CD4-positive, alpha-beta memory T cell (primary cell): ENCODE measurements at regions not wholly inside any gene's neighbourhood (a gene's known extent, or its start where the extent isn't known, plus 50 kb on each side); places are given as distances from the start of the nearest gene placed in this dataset.

Experiments
- CTCF ChIA-PET: fragments of 350-600 bp; sonication (Branson Sonifier 250); formaldehyde crosslinking; loops from one replicate; lab custom pipeline; 2021; ENCODE audit warnings: inconsistent platforms; ENCODE audit not compliant: partially characterized antibody; lab: Charles Lee
- POLR2A ChIA-PET: fragments of 350-600 bp; sonication (Branson Sonifier 250); formaldehyde crosslinking; loops from one replicate; lab custom pipeline; 2021; ENCODE audit not compliant: partially characterized antibody; lab: Charles Lee
- DNase-seq, 5 donors: peaks; one replicate each; pipeline versions ENCODE4 v3.0.0 to v3.0.0-alpha.2; 2020 to 2022; ENCODE audit warnings: mixed read lengths in 1 of 5
- H3K27ac ChIP-seq: one replicate; pipeline ENCODE4 v1.7.0; 2013; ENCODE audit warnings: low read depth, low read length
- H3K27me3 ChIP-seq: 2 replicates; pipeline ENCODE4 v1.7.0; 2013; ENCODE audit warnings: mild to moderate bottlenecking, low read length, moderate library complexity; ENCODE audit not compliant: insufficient read depth
- H3K36me3 ChIP-seq: 2 replicates; pipeline ENCODE4 v1.7.0; 2013; ENCODE audit warnings: mild to moderate bottlenecking, low read length, moderate library complexity; ENCODE audit not compliant: insufficient read depth
- H3K4me1 ChIP-seq: 2 replicates; pipeline ENCODE4 v1.7.0; 2013; ENCODE audit warnings: mild to moderate bottlenecking, low read length, moderate library complexity; ENCODE audit not compliant: insufficient read depth
- H3K4me3 ChIP-seq, 2 donors: one replicate each; pipeline ENCODE4 v1.7.0; 2013; ENCODE audit warnings: low read length in 2 of 2, mild to moderate bottlenecking in 1 of 2
- H3K9me3 ChIP-seq, 2 donors: one replicate each; pipeline ENCODE4 v1.7.0; 2013; ENCODE audit warnings: low read length in 2 of 2, control low read depth in 1 of 2; ENCODE audit not compliant: control insufficient read depth in 1 of 2
- H3K27ac Mint-ChIP-seq, 7 donors: one replicate each; pipeline ENCODE4 v1.8.0; 2020 to 2021; ENCODE audit warnings: mixed read lengths in 7 of 7, mild to moderate bottlenecking in 6 of 7, inconsistent platforms in 3 of 7, moderate library complexity in 3 of 7
- H3K27me3 Mint-ChIP-seq, 2 donors: one replicate each; pipeline ENCODE4 v1.8.0; 2020 to 2021; ENCODE audit warnings: mixed read lengths in 2 of 2
- H3K36me3 Mint-ChIP-seq, 2 donors: one replicate each; pipeline ENCODE4 v1.8.0; 2020 to 2021; ENCODE audit warnings: mixed read lengths in 2 of 2, inconsistent platforms in 1 of 2, mild to moderate bottlenecking in 1 of 2
- H3K4me1 Mint-ChIP-seq, 4 donors: one replicate each; pipeline ENCODE4 v1.8.0; 2020 to 2021; ENCODE audit warnings: mixed read lengths in 4 of 4, mild to moderate bottlenecking in 1 of 4
- H3K4me3 Mint-ChIP-seq, 8 donors: one replicate each; pipeline ENCODE4 v1.8.0; 2020 to 2021; ENCODE audit warnings: mixed read lengths in 8 of 8, mild to moderate bottlenecking in 7 of 8, moderate library complexity in 6 of 8, inconsistent platforms in 3 of 8
- H3K9me3 Mint-ChIP-seq, 8 donors: one replicate each; pipeline ENCODE4 v1.8.0; 2020 to 2021; ENCODE audit warnings: mixed read lengths in 8 of 8, mild to moderate bottlenecking in 5 of 8, inconsistent platforms in 3 of 8, moderate library complexity in 1 of 8
- intact Hi-C: fragments of 100-400 bp; cut with micrococcal nuclease; formaldehyde crosslinking; loops from one replicate; pipeline ENCODE4 v1.15.1; 2023

DNA sequence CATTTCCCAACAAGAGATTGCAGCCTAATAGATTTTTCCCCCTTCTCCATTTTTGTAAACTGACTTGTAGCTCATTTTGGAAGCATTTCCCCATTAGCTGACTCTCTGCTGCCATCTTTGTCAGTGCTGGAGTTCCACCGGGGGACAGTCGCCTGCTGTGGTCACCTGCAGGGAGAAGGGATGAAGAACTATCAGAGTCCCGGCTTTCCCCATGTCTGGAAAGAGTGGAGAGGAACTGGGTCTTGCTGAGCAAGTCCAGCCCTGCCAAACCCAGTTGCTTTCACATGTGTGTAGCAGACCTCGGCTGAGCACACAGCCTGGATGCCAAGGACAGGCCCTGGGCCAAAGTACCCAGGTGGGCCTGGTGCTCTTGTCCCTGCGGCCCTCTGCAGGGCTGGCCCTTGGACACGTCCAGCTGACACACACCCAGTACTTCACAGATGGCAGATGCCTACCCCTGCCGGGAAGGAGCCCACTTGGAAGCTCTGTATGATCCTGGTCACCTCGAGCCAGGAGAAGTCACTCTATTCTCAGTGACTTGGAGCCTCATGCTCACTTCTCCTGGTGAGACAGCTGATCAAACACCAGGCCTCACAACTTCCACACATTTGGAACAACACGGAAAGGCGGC, 157.3 kb upstream of the NPVF start:
- Mint-ChIP-seq H3K27ac (no peak overlapping the region), H3K4me3 (no peak overlapping the region), H3K36me3 (no peaks in the 10 kb centered on the region), H3K27me3 (peaks cover 5 to 9% of the 10 kb centered on the region in 2 donors), H3K4me1 (no peaks in the 10 kb centered on the region), H3K9me3 (peaks cover 0 to 1% (median 0%) of the 10 kb centered on the region in 8 donors)
- no peaks in the 10 kb centered on the region for H3K4me1 ChIP-seq
- intact Hi-C loops, result no loop called here
- no peak overlapping the region for H3K27ac ChIP-seq
- no peak for DNase-seq
- ChIA-PET CTCF (interaction anchor here (1.1 kb wide), 1 partner anchor 11 kb away, joined by 3 read pairs; no protein-coding TSS in a partner anchor), POLR2A (no interaction called here)
- no peak overlapping the region for H3K4me3 ChIP-seq
- no peaks in the 10 kb centered on the region for H3K36me3 ChIP-seq
- H3K9me3 ChIP-seq, result no peaks in the 10 kb centered on the region
- no peaks in the 10 kb centered on the region for H3K27me3 ChIP-seq

DNA sequence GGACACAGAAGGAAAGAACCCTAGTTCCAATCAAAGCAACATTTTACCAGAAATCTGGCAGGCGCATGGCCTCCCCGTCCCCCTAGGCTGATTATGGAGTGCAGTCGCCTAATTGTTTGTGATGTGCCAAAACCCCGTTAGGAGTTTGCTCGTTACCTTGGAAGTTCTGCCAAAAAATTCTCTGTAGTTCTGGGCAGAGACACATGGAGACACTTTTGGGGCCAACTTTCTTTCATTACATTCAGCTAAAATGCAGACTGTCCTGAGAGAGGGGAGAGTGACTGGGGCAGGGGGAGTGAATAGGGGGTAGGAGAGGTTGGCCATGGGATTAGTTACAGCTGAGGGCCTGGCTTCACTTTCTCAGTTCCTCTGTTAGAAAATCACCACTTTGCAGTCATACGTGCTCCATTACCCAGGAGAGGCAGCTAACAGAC, 158.0 kb upstream of the NPVF start:
- intact Hi-C loops, result no loop called here
- ChIA-PET POLR2A (no interaction called here), CTCF (interaction anchor here (1.1 kb wide), 1 partner anchor 10 kb away, joined by 3 read pairs; no protein-coding TSS in a partner anchor)
- no peak overlapping the region for H3K4me3 Mint-ChIP-seq
- Histone ChIP-seq H3K27me3 (no peaks in the 10 kb centered on the region), H3K9me3 (no peaks in the 10 kb centered on the region), H3K36me3 (no peaks in the 10 kb centered on the region), H3K27ac (no peak overlapping the region), H3K4me3 (no peak overlapping the region), H3K4me1 (no peaks in the 10 kb centered on the region)
- peaks cover 3 to 9% of the 10 kb centered on the region in 2 donors for H3K27me3 Mint-ChIP-seq
- H3K36me3 Mint-ChIP-seq, result no peaks in the 10 kb centered on the region
- peaks cover 0 to 1% (median 0%) of the 10 kb centered on the region in 8 donors for H3K9me3 Mint-ChIP-seq
- no peak for DNase-seq
- H3K27ac Mint-ChIP-seq, result no peak overlapping the region
- H3K4me1 Mint-ChIP-seq, result no peaks in the 10 kb centered on the region

- no peak overlapping the region for H3K27ac Mint-ChIP-seq
- Histone ChIP-seq H3K4me3 (no peak overlapping the region), H3K36me3 (no peaks in the 10 kb centered on the region), H3K27me3 (no peaks in the 10 kb centered on the region), H3K9me3 (no peaks in the 10 kb centered on the region), H3K4me1 (no peaks in the 10 kb centered on the region), H3K27ac (no peak overlapping the region)
- peaks cover 4 to 6% of the 10 kb centered on the region in 2 donors for H3K27me3 Mint-ChIP-seq
- no peaks in the 10 kb centered on the region for H3K36me3 Mint-ChIP-seq
- CTCF ChIA-PET, result interaction anchor here (1.6 to 2.7 kb wide), 2 partner anchors 128 to 176 kb away, joined by 4 to 10 read pairs; no protein-coding TSS in a partner anchor
- no peak overlapping the region for H3K4me3 Mint-ChIP-seq
- peaks cover 0 to 1% (median 0%) of the 10 kb centered on the region in 8 donors for H3K9me3 Mint-ChIP-seq
- POLR2A ChIA-PET, result no interaction called here
- no peak for DNase-seq
- H3K4me1 Mint-ChIP-seq, result no peaks in the 10 kb centered on the region
- intact Hi-C loops, result loop anchor here (1.0 kb wide), 1 partner anchor 129 kb away; no protein-coding TSS in a partner anchor
These were observed 160.4 kb upstream of the NPVF start for GRCh38 chr7:25388681-25389080.

DNA sequence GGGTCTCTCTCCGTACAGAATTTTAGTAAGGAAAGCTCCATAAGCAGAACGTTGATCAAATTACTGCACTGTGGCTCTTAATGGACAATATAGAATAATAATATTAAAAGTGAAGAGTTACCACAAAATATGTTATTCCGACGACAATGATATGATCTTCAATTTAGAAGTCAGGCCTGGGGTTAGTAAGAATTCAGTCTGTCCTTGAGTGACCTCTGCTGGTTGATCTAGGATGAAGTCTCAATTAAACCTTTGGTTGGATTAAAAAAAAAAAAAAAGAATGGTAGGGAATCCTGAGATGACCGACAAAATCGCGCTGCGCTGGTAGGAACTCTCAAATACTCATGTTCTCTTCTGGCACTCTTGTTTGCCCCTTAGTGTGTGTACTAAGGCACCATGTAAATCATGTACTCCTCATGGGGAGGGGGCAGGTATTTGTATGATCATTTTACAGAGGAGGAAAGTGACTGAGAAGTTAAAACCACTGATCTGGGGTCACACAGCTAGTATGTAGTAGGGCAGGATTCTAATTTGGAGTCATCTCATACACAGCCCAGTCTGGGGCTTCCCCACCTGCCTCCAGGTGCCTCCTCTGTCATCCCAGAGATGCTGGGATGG, 161.3 kb upstream of the NPVF start:
- ChIA-PET POLR2A (no interaction called here), CTCF (interaction anchor here (1.3 to 2.7 kb wide), 4 partner anchors 129 to 175 kb away, joined by 4 to 12 read pairs (median 7); no protein-coding TSS in a partner anchor)
- Mint-ChIP-seq H3K4me1 (no peaks in the 10 kb centered on the region), H3K36me3 (no peaks in the 10 kb centered on the region), H3K9me3 (peaks cover 0 to 1% (median 0%) of the 10 kb centered on the region in 8 donors), H3K27ac (no peak overlapping the region), H3K27me3 (peaks cover 4 to 5% of the 10 kb centered on the region in 2 donors), H3K4me3 (no peak overlapping the region)
- Histone ChIP-seq H3K9me3 (no peaks in the 10 kb centered on the region), H3K27me3 (no peaks in the 10 kb centered on the region), H3K4me3 (no peak overlapping the region), H3K4me1 (no peaks in the 10 kb centered on the region), H3K36me3 (no peaks in the 10 kb centered on the region), H3K27ac (no peak overlapping the region)
- intact Hi-C loops, result loop anchor here (1.0 kb wide), 1 partner anchor 130 kb away; no protein-coding TSS in a partner anchor
- DNase-seq, result peak in 4 of 5 donors; percentile 7 to 19 (median 12)

GRCh38 chr7:25391295-25391861, 163.1 kb upstream of the NPVF start:
- no peaks in the 10 kb centered on the region for H3K9me3 ChIP-seq
- POLR2A ChIA-PET, result no interaction called here

GRCh38 chr7:25391961-25392587, 163.8 kb upstream of the NPVF start:
- intact Hi-C loops, result loop anchor here (1.0 kb wide), 1 partner anchor 174 kb away; no protein-coding TSS in a partner anchor
- POLR2A ChIA-PET, result no interaction called here
- Mint-ChIP-seq H3K4me1 (no peaks in the 10 kb centered on the region), H3K27ac (no peak overlapping the region), H3K4me3 (no peak overlapping the region), H3K27me3 (peaks cover 3 to 4% of the 10 kb centered on the region in 2 donors), H3K36me3 (no peaks in the 10 kb centered on the region), H3K9me3 (no peaks in the 10 kb centered on the region)
- Histone ChIP-seq H3K4me3 (no peak overlapping the region), H3K27ac (no peak overlapping the region), H3K36me3 (no peaks in the 10 kb centered on the region), H3K4me1 (no peaks in the 10 kb centered on the region), H3K27me3 (no peaks in the 10 kb centered on the region), H3K9me3 (no peaks in the 10 kb centered on the region)
- no peak for DNase-seq
- CTCF ChIA-PET, result interaction anchor here (1.1 to 2.5 kb wide), 3 partner anchors 10 to 174 kb away, joined by 3 to 12 read pairs (median 5); no protein-coding TSS in a partner anchor

More at GRCh38 chr7:25391295-25391861, 163.1 kb upstream of the NPVF start:
- no peaks in the 10 kb centered on the region for H3K36me3 ChIP-seq
- H3K4me3 ChIP-seq, result no peak overlapping the region
- peak in 1 of 5 donors; percentile 2 for DNase-seq
- Mint-ChIP-seq H3K9me3 (no peaks in the 10 kb centered on the region), H3K27me3 (peaks cover 3 to 4% of the 10 kb centered on the region in 2 donors), H3K27ac (no peak overlapping the region), H3K4me3 (no peak overlapping the region), H3K4me1 (no peaks in the 10 kb centered on the region), H3K36me3 (no peaks in the 10 kb centered on the region)
- no peaks in the 10 kb centered on the region for H3K27me3 ChIP-seq
- H3K27ac ChIP-seq, result no peak overlapping the region
- intact Hi-C loops, result loop anchor here (1.0 kb wide), 1 partner anchor 175 kb away; no protein-coding TSS in a partner anchor
- H3K4me1 ChIP-seq, result no peaks in the 10 kb centered on the region
- CTCF ChIA-PET, result interaction anchor here (1.1 to 2.5 kb wide), 3 partner anchors 9 to 174 kb away, joined by 3 to 12 read pairs (median 5); no protein-coding TSS in a partner anchor
